GM21737 (cell line): ENCODE measurements at regions not wholly inside any gene's neighbourhood (a gene's known extent, or its start where the extent isn't known, plus 50 kb on each side); places are given as distances from the start of the nearest gene placed in this dataset.
"Not testable (repeated sequence)": the region's sequence is repeated elsewhere in the genome, so short reads cannot be mapped to it uniquely, and the experiment has no call there.

Experiments
- ATAC-seq: cut with Tn5 transposase; IDR thresholded peaks from one replicate; pipeline ENCODE4 v1.9.1; 2021; ENCODE audit warnings: mild to moderate bottlenecking, moderate library complexity; ENCODE audit not compliant: unreplicated experiment

DNA sequence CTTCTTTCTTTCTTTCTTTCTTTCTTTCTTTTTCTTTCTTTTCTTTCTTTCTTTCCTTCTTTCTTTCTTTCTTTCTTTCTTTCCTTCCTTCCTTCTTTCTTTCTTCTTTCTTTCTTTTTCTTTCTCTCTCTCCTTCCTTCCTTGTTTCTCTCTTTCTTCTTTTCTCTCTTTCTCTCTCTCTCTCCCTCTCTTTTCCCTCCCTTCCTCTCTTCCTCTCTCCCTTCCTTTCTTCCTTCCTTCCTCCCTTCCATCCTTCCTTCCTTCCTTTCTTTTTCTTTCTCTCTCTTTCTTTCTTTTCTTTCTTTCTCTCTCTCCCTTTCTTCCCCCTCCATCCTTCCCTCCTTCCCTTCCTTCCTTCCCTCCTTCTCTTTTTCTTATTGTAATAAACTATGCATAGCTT is 105.5 kb downstream of the ZBTB18 start:
- not testable (repeated sequence) for ATAC-seq

DNA sequence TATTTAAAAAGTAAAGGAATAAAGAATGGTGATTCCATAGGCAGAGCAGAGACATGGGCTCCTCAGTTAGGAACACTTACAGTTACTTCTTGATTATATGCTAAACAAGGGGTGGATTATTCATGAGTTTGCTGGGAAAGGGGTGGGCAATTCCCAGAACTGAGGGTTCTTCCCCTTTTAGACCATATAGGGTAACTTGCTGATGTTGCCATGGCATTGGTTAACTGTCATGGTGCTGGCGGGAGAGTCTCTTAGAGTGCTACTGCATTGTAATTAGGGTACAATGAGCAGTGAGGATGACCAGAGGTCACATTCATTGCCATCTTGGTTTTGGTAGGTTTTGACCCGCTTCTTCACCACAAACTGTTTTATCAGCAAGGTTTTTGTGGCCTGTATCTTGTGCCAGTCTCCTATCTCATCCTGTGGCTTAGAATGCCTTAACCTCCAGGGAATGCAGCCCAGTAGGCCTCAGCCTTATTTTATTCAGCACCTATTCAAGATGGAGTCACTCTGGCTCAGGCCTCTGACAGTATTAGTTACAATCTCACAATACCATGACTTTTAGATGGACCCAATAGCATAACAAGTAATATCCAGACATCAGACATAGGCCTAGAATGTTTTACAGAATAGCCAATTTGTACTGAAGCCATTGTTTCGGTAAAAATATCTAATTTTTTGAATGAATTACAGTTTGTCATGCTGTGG is 106.8 kb downstream of the ZBTB18 start:
- no peak for ATAC-seq

DNA sequence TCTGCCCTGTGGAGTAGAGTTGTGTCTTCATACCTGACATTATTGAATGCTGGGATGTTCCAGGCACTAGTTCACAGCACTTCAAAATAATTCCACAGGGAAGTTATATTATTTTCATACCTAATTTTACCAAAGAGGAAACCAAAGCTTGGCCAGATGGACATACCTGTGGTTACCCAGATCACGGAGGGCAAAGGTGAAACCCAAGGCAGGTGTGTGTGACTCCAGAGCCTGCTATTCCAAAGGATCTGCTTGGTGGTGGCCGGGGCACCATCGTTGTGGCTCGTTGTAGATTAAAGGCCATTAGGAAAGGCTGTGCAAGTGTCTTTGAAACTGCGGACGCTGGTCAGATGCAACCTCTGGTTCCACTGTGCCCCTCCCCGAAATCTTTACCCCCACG is 108.6 kb downstream of the ZBTB18 start:
- ATAC-seq, result no peak

DNA sequence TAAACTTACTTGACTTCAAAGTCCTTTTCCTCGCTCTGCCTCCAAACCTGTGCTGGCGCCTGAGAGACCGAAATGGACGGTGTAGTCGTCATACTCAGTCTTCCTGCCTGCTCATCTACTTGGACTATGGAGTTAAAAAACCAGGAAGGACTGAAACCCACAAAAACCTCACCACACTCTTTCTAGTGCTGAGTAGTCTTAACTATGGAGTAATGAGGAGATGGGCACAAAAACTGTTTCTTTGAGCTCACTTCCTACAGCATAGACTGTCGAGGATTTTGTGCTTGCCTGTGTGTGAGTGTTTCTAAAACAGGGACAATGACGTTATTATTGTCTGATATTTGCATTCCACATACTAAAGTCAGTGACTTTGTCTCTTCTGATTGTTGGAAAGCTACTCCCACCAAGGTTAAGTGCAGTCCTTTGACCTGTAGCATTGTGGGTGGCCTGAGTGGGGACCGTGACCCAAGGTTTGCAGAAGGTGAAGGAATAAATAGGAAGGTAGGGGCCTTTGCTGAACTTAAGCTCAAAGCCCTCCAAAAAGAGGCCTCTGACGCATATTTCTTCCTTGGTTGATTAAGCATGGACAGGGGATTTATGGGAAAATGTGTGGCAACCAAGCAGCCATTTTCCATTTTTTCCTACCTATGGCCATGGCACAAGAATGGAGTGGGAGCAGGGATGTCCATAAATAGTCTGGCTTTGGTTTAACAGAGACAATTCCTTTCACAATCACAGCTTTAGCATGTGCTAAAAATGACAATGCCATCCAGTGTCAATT is 109.6 kb downstream of the ZBTB18 start:
- no peak for ATAC-seq

DNA sequence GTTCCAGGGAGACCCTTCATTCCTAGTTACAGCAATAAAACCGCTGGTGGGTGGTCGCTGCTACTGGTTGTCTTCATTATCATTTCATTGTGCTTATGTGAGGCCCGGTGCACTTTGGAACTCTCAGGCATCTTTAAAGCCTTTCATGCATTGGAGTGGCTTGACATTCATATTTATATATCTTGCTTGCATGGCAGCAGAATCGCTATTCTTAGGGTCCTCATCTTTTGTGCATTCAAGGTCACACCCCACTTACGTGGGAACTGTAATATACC is 110.1 kb downstream of the ZBTB18 start:
- ATAC-seq, result no peak

DNA sequence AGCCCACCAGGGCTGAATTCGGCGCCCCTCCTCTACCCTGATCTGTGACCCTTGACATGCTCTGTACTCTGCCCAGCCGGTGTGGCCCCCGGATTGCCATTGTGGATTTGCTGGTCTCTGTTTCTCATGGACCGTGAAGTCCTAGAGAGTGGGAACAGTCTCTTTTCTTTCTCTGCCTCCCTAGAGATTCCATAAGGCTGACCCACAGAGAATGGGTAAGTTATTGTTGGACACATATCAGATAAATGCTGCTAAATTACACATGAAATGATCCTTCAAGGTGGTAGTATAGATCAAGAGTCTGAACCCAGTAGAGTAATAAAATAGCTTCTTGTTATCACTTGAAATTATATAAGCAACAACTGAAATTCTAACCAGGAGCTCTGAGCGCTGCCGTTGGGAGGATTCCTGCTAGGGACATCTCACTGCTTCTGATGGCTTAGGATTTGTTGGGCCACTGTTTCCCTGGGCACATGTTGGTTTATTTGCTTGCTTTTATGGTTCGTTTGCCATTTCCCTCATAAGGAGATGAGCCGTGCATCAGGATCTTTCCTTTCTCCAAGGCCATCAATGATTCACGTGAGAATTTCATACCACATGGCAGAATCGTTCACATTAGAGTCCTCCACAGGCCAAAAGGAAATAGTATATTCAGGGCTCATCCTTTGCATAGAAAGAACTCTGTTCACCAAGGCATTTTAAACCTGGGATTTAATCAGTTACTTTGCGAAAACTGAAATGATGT is 111.9 kb downstream of the ZBTB18 start:
- ATAC-seq, result no peak

DNA sequence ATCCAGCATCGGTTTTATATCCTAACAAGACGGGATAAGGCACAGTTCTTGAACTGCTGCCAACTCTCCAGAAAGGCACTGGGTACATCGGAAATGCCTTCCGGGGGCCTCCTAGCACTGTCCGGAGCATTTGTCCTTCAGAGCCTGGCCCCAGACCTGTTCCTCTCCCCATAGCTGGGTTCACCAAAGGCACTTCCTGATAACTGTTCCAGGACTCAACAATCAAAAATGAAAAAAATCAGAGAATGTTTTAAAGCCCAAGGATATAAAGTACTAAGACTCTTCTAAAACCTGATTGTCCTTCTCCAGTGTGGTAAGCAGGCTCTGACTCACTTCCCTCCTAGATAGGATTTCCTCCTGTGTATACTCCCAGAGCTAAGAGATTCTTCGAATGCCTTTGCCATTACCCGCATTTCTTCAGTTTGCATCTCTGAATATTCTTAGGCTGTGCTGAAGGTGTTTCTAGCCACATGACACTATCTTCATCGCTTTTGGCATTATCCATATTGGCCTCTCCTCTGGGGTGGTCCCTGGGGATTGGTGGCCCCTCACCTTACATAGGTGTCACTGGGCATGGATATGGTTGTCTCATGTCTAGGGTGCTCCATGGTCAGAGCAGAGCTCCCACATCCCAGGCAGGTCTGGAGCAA is 112.9 kb downstream of the ZBTB18 start:
- no peak for ATAC-seq

DNA sequence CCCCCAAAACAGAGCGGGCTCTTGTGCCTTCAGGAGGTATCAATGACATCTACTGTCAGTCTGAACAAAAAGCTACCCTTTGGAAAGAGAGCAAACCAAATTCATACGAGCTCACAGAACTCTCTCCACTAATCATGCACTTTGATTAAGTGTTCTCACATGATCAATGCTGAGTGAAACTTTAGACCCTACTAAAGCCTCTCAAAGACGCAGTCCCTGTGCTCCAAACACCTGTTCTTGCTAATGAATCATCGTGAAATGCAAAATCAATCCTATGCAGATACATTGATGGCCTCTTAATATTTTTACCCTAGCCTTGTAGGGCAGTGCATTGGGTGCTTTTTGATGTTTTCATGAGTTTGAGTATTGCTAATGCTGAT is 113.4 kb downstream of the ZBTB18 start:
- ATAC-seq, result no peak

DNA sequence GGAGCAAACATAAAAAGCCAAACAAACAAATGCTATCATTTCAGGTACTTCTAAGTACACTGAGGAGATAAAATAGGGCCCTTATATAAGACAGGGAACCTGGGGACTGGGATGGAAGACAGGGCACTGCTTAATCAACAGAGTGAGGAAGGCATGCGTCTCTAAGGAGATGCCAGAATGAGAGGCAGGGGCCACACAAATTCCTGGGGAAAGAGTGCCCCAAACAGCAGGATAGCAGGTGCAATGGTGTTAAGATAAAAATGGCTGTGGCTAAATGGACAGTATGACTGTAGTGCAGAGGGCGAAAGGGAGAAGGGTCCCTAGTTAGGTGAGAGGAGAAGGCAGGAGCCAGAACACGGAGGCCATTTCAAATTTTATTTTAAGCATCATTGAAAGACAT is 113.9 kb downstream of the ZBTB18 start:
- no peak for ATAC-seq

DNA sequence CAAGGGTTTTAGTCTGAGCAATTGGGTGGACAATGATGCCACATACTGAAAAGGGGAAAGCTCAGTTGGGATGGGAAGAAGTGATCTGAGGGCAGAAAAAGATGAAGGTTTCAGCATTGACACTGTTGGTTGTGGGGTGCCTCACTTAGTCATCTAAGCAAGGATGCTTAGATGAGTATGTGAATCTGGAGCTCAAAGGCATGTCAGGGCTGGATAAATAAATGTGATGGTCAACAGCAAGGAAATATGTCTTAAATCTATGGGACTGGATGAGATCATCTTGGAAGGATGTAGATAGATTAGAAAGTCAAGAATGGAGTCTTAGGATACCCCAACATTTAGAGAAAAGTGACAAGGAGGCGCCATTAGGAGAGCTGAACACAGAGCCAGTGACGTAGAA is 114.6 kb downstream of the ZBTB18 start:
- no peak for ATAC-seq

DNA sequence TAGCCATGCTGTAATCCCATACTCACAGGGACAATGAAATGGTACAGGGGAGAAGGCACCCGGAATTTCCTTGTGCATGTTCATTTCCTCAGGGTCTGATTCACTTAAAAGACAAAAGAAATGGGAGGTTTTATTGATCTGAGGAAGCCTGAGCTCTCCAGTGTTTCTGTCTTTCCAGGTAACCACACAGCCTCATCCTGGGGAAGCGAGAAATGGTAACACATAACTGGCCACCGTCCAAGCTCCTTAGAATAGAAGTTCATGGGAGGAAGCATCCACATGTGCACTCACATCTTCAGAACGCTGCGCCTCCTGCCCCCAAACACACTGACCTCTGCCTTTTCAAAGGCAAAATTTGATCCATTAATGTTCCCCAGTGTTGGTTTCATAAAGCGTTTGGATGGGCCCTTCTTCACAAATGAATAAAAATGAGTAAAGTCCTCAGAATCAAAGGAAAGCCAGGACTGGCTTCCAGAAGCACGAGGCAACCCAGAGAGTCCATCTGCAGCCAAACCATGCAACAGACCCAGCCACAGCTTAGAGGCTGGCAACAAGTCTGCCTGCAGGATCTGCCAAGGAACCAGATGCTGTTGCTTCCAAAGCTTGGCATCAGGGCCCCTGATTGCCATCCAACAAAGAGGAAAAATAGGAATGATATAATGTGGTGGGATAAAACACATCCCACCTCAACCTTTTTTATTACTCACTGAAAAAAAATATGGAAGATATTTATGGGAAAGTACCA is 120.3 kb downstream of the ZBTB18 start:
- ATAC-seq, result no peak

DNA sequence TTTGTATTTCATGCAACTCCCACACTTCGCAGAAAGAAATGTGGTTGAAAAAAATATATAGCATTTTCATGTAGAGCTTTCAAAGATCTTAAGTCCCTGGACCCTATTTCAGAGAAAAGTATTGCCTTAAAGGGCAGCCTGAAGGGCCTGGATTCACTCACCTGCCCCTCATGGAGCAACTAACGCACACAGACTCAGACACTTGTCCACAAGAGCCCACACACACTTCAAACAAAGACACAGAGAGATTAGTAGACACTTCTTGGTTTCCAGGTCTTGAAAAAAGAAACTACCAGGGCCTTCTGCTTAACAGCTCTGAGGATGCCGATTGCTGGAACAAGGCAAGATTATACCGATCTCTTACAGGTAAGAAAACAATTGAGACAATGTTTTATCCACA is 122.2 kb downstream of the ZBTB18 start:
- no peak for ATAC-seq

DNA sequence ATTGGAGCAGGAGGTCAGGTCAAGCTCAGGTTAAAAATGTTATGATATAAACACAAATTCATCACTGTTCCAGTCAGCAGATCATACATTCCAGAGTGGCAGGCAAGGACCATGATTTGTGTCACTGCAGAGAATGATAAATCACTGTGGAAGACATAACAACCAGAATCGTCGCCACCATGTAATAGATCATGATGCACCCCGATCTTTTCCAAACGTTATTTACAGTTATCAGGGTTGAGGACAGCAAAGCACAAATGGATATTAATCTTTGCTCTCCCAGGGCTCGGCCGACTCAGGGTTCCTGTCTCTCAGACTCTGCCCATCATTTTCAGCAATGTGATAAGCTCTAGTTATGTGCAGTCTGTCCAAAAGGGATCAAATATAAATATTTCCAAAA is 122.7 kb downstream of the ZBTB18 start:
- no peak for ATAC-seq

DNA sequence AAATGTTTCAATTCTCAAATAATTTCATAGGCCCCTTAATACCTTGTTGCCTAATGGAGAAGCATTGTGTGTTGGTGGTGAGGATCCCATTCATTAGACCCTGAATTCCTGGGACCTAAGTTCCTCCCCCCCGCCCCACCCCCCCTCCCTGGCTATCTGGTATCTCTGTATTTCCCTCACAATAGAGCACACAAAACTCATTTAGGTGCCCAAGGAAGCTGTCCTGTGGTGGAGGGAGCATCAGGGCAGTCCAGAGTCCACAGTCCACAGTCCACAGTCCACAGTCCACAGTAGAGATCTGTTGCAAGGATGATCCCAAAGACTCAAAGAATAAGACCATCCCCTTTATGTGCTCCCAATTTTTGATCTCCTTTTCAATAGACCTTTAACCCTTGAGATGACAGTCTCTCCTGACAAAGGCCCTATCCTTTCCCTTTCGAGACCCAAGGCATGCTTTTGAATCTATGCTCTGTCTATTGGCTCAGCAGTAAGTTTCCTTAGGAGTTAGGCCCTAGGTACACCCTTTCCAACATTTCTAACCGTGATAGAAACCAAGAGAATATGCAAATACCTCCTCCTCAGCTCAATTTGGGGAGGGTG is 123.9 kb downstream of the ZBTB18 start:
- ATAC-seq, result no peak

DNA sequence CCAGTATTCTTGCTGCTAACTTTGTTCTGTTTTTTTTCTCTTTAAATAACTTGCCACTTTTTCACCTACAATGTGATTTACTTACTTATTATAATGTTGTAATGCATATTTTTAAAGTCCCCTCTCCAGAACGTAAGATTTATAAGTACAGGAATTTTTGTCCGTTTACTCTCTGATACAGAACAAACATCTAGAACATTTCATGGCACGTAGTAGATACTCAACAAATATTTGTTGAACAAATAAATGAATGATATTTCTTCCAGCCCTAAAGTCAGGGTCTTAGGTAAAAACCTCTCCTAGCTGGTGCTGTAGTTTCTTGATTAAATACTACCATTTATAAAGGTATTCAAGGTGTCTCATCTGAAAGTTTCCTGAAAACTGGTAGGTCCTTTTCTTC is 125.1 kb downstream of the ZBTB18 start:
- ATAC-seq, result no peak

DNA sequence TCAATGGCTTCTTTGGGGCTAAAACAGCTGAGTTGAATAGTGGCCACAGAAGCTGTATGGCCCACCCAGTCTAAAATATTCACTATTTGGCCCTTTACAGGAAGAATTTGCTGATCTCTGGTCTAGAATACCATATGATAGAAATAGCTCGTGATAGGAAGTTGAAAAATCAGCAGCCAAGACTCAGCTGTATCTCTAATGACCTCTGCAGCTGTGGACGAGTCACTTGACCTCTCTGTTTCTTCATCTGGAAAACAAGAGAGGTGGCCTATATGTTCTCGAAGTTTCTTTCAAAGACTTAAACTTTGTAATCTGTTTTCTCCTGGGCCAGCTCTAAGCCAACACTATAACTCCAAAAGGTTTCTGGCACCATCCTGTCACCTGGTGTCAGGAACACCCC is 129.2 kb downstream of the ZBTB18 start:
- no peak for ATAC-seq

DNA sequence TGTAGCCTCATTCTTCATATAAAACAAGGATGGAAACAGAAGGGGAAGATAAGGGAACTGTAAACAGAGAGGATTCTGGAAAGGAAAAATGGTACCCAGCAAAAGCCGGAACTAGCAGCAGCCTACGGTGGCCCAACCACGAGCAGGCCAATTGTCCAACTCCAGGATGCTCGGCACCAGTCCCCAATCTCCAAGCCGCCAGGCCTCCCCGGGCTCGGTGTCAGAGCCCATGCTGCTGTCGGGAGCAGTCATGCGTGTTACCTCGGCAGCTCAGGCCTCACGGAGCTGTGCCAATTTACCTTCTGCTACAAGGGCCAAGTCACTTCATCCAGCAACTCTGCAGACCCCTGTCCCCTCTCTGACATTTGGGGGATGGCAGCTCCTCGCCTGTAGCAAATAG is 130.8 kb downstream of the ZBTB18 start:
- no peak for ATAC-seq

DNA sequence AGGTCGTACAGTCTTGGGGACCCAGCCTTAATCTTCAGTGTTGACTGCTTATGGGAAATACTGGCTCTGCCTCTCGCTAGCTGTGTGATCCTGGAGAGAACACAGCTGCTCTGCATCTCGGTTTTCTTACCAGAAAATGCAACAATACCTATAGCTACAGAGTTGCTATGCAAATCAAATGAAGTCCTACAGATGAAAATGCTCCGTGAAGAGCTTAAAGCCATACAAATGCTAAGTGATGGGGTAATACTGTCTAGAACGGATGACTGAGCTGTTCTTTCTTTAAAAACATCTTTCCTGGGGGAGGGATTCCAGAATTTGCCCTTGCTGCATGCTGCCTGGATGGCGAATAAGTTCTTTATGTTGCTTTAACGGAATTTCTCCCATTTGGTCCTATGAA is 132.0 kb downstream of the ZBTB18 start:
- no peak for ATAC-seq

DNA sequence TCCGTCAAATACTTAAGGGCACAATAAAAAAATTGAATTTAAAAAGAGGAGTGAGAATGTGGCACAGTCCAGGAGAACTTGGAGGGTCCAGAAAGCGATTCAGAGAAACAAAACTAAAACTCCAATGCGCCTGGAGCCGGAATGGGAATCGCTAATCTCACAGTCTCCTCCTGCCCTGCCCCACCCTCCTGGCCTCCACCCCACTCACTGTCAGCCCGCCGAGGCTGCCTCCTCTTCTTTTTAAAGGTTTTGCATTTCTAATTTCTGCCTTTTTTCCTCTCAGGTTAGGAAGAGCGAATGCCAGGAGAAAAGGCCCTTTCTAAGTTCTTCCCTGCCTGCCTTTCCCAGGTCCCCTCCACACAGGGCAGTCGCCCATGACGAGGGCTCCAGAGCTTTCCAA is 135.3 kb downstream of the ZBTB18 start:
- no peak for ATAC-seq

DNA sequence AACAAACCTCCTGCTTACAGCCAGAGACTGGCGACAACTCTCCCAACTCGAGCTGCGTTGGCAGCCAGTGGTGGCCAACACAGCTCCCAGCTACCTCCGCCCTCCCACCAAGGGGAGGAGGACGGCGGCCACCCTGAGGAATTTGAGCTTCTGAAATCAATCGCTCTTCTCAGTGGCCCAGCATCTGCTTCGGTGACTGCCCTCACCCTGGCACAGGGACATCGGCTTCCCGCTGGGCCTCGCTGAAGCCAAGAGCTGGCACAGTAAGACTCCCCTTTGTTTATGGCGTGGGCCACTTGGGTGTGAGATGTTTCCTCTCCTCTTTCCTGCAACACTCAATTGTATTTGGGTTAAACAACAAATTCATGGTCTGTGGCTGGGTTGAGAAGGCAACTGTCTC is 136.2 kb downstream of the ZBTB18 start:
- no peak for ATAC-seq

DNA sequence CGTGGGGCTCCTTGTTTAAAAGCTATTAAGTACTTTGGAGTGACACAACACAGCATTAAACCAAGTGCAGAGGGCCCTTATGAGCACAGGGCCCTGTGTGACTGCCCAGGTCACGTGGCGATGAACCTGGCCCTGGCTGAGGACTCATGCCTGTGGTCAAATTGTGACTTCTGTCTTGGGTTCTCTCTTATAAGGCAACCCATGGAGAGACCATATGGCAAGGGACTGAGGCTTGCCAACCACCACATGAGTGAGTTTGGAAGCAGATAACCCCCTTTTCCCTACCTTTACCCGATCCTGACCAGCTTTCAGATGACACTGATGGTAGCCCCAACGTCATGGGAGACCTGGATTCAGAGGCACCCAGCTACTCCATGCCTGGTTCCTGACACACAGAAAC is 140.5 kb downstream of the ZBTB18 start:
- ATAC-seq, result no peak
